ENCODE measurements at regions not wholly inside any gene's neighbourhood (a gene's known extent, or its start where the extent isn't known, plus 50 kb on each side); places are given as distances from the start of the nearest gene placed in this dataset.

GRCh38 chrX:80216086-80216485 lies 201.5 kb downstream of the TBX22 start:
- intact Hi-C loops (cut with micrococcal nuclease): no loop called here
- Histone ChIP-seq H3K27ac (replicated peaks) (no peak overlapping the region), H3K9me3 (replicated peaks) (peaks cover 20% of the 10 kb centered on the region), H3K4me3 (no peak overlapping the region), H3K4me1 (no peaks in the 10 kb centered on the region), H3K27me3 (ENCODE audit: low read depth) (no peaks in the 10 kb centered on the region), H3K36me3 (no peaks in the 10 kb centered on the region)
- no peak for TF ChIP-seq CTCF (IDR thresholded peaks at IDR 0.05; ENCODE audit: borderline replicate concordance)
- no peak for DNase-seq

GRCh38 chrX:80223982-80224579 lies 196.2 kb upstream of the TENT5D start:
- Histone ChIP-seq H3K27me3 (ENCODE audit: low read depth) (no peaks in the 10 kb centered on the region), H3K4me3 (no peak overlapping the region), H3K4me1 (no peaks in the 10 kb centered on the region), H3K9me3 (replicated peaks) (no peaks in the 10 kb centered on the region), H3K27ac (replicated peaks) (no peak overlapping the region), H3K36me3 (no peaks in the 10 kb centered on the region)
- DNase-seq: no peak
- intact Hi-C loops (cut with micrococcal nuclease): no loop called here
- no peak for TF ChIP-seq CTCF (IDR thresholded peaks at IDR 0.05; ENCODE audit: borderline replicate concordance)

GRCh38 chrX:80229626-80230025 lies 190.6 kb upstream of the TENT5D start:
- intact Hi-C loops (cut with micrococcal nuclease): no loop called here
- no peak for TF ChIP-seq CTCF (IDR thresholded peaks at IDR 0.05; ENCODE audit: borderline replicate concordance)
- H3K27me3 ChIP-seq (ENCODE audit: low read depth): no peaks in the 10 kb centered on the region

GRCh38 chrX:80237072-80237471 lies 183.2 kb upstream of the TENT5D start:
- H3K27ac ChIP-seq (replicated peaks): no peak overlapping the region
- no peak for TF ChIP-seq CTCF (IDR thresholded peaks at IDR 0.05; ENCODE audit: borderline replicate concordance)
- H3K9me3 ChIP-seq (replicated peaks): no peaks in the 10 kb centered on the region
- no peaks in the 10 kb centered on the region for H3K4me1 ChIP-seq
- H3K4me3 ChIP-seq: no peak overlapping the region
- H3K27me3 ChIP-seq (ENCODE audit: low read depth): no peaks in the 10 kb centered on the region
- no peaks in the 10 kb centered on the region for H3K36me3 ChIP-seq
- no peak for DNase-seq
- intact Hi-C loops (cut with micrococcal nuclease): no loop called here

More at GRCh38 chrX:80229626-80230025, 190.6 kb upstream of the TENT5D start:
- Histone ChIP-seq H3K9me3 (replicated peaks) (no peaks in the 10 kb centered on the region), H3K36me3 (no peaks in the 10 kb centered on the region), H3K27ac (replicated peaks) (no peak overlapping the region), H3K4me3 (no peak overlapping the region), H3K4me1 (no peaks in the 10 kb centered on the region)
- no peak for DNase-seq

GRCh38 chrX:80246271-80246670 lies 174.0 kb upstream of the TENT5D start:
- Histone ChIP-seq H3K9me3 (replicated peaks) (no peaks in the 10 kb centered on the region), H3K27ac (replicated peaks) (no peak overlapping the region), H3K27me3 (ENCODE audit: low read depth) (no peaks in the 10 kb centered on the region), H3K36me3 (no peaks in the 10 kb centered on the region), H3K4me3 (no peak overlapping the region), H3K4me1 (no peaks in the 10 kb centered on the region)
- TF ChIP-seq CTCF (IDR thresholded peaks at IDR 0.05; ENCODE audit: borderline replicate concordance): no peak
- intact Hi-C loops (cut with micrococcal nuclease): no loop called here
- no peak for DNase-seq
